ENCODE measurements at regions not wholly inside any gene's neighbourhood (a gene's known extent, or its start where the extent isn't known, plus 50 kb on each side); places are given as distances from the start of the nearest gene placed in this dataset.

GRCh38 chr2:6492573-6492972, 373.1 kb downstream of the CMPK2 start:
- no peak for DNase-seq

GRCh38 chr2:6493266-6493665, 372.4 kb downstream of the CMPK2 start:
- DNase-seq: no peak

- no peak for DNase-seq
These were observed 372.0 kb downstream of the CMPK2 start for GRCh38 chr2:6493669-6494068.

- no peak for DNase-seq
These were observed 370.2 kb downstream of the CMPK2 start for GRCh38 chr2:6495466-6495865.

- DNase-seq: no peak
These were observed 369.3 kb downstream of the CMPK2 start for GRCh38 chr2:6496376-6496775.

- no peak for DNase-seq
These were observed 368.7 kb downstream of the CMPK2 start for GRCh38 chr2:6497048-6497447.

GRCh38 chr2:6498841-6499240, 366.9 kb downstream of the CMPK2 start:
- DNase-seq: no peak

GRCh38 chr2:6499691-6500090, 366.0 kb downstream of the CMPK2 start:
- DNase-seq: no peak

- DNase-seq: no peak
These were observed 359.3 kb downstream of the CMPK2 start for GRCh38 chr2:6506361-6506794.

- DNase-seq: no peak
These were observed 358.8 kb downstream of the CMPK2 start for GRCh38 chr2:6506859-6507258.

- DNase-seq: no peak
These were observed 355.2 kb downstream of the CMPK2 start for GRCh38 chr2:6510532-6510931.

GRCh38 chr2:6512589-6512988, 353.1 kb downstream of the CMPK2 start:
- no peak for DNase-seq

GRCh38 chr2:6516674-6517073, 349.0 kb downstream of the CMPK2 start:
- DNase-seq: no peak

GRCh38 chr2:6518361-6518760, 347.3 kb downstream of the CMPK2 start:
- no peak for DNase-seq

GRCh38 chr2:6523476-6523875, 342.2 kb downstream of the CMPK2 start:
- DNase-seq: no peak

GRCh38 chr2:6524691-6525474, 340.8 kb downstream of the CMPK2 start:
- no peak for DNase-seq

- DNase-seq: no peak
These were observed 340.2 kb downstream of the CMPK2 start for GRCh38 chr2:6525475-6525964.

GRCh38 chr2:6526093-6526824, 339.4 kb downstream of the CMPK2 start:
- DNase-seq: peak; percentile 59

- no peak for DNase-seq
These were observed 334.4 kb downstream of the CMPK2 start for GRCh38 chr2:6531304-6531703.

- DNase-seq: no peak
These were observed 330.1 kb downstream of the CMPK2 start for GRCh38 chr2:6535572-6535971.

GRCh38 chr2:6538607-6539006, 327.1 kb downstream of the CMPK2 start:
- no peak for DNase-seq

- DNase-seq: no peak
These were observed 320.4 kb downstream of the CMPK2 start for GRCh38 chr2:6545336-6545735.

- no peak for DNase-seq
These were observed 319.9 kb downstream of the CMPK2 start for GRCh38 chr2:6545795-6546194.

- DNase-seq: no peak
These were observed 311.2 kb downstream of the CMPK2 start for GRCh38 chr2:6554466-6554865.

Data from NCI-H1436 treated with DMSO at 0.1 percent for 48 hours (cell line).